Stomach (tissue), 8 donors: ENCODE measurements at regions not wholly inside any gene's neighbourhood (a gene's known extent, or its start where the extent isn't known, plus 50 kb on each side); places are given as distances from the start of the nearest gene placed in this dataset.
"Not testable (repeated sequence)": the region's sequence is repeated elsewhere in the genome, so short reads cannot be mapped to it uniquely, and the experiment has no call there.

Experiments used
- DNase-seq, 2 donors: peaks; one replicate each; pipeline versions ENCODE4 v3.0.0 to v3.0.0-alpha.2; 2013 to 2019
- H3K27ac ChIP-seq, 5 donors: fragments of 200-600 bp in 4 of 5; sonication (generic) in 4 of 5; one replicate each; pipeline ENCODE4 v1.5.1; 2013 to 2019; ENCODE audit warnings: mild to moderate bottlenecking in 1 of 5, moderate library complexity in 1 of 5
- H3K27me3 ChIP-seq, 3 donors: fragments of 200-600 bp; sonication (generic); one replicate each; pipeline ENCODE4 v1.5.1; 2017 to 2019; ENCODE audit warnings: mixed run types in 1 of 3
- H3K36me3 ChIP-seq, 4 donors: fragments of 200-600 bp; sonication (generic); 1 replicate in 3 of 4; 2 replicates in 1 of 4; pipeline ENCODE4 v1.5.1; 2016 to 2019
- H3K4me1 ChIP-seq, 4 donors: fragments of 200-600 bp; sonication (generic); one replicate each; pipeline ENCODE4 v1.5.1; 2016 to 2019
- H3K4me3 ChIP-seq, 4 donors: fragments of 200-600 bp; sonication (generic) in 3 of 4; one replicate each; pipeline ENCODE4 v1.5.1; 2016 to 2019; ENCODE audit warnings: mild to moderate bottlenecking in 1 of 4
- H3K9me3 ChIP-seq, 4 donors: fragments of 200-600 bp; sonication (generic); one replicate each; pipeline ENCODE4 v1.5.1; 2016 to 2019
- CTCF ChIP-seq, 7 experiments: fragments of 450-650 bp in 4 of 7; fragments of 200-600 bp in 3 of 7; sonication (generic) in 3 of 7; IDR thresholded peaks; one replicate each; pipeline ENCODE4 v1.5.1; 2016 to 2019; ENCODE audit warnings: antibody characterized with exemption in 7 of 7, control low read depth in 2 of 7, mild to moderate bottlenecking in 1 of 7
- EP300 ChIP-seq: sonication (generic); formaldehyde crosslinking; IDR thresholded peaks from one replicate; pipeline ENCODE4 v1.6.1; 2017; ENCODE audit warnings: antibody characterized with exemption
- POLR2A ChIP-seq, 4 donors: fragments of 450-650 bp; IDR thresholded peaks; one replicate each; pipeline ENCODE4 v1.6.1; 2016; ENCODE audit warnings: antibody characterized with exemption in 4 of 4, control low read depth in 2 of 4, mild to moderate bottlenecking in 1 of 4, moderate library complexity in 1 of 4
- POLR2AphosphoS5 ChIP-seq, 3 donors: sonication (generic); formaldehyde crosslinking; IDR thresholded peaks; one replicate each; pipeline ENCODE4 v1.6.1; 2016; ENCODE audit warnings: antibody characterized with exemption in 3 of 3
- WGBS, 5 donors: extraction: QIAGEN DNeasy Blood & Tissue Kit in 3 of 5; methylation state at CpG; one replicate each; pipeline versions ENCODE4 v1.1.5 to v1.1.7; 2013 to 2018; 5-methylcytosine and 5-hydroxymethylcytosine counted together
- intact Hi-C: fragments of 100-400 bp; cut with DNase I; formaldehyde crosslinking; loops from one replicate; pipeline ENCODE4 v1.15.1; 2023; ENCODE audit warnings: low total_unique reads
- donor health status: healthy with polysubstance abuse.
- donor health status: Bipolar disorder and iron deficiency.
- donor health status: healthy.

- no peak overlapping the region for H3K27ac ChIP-seq
- intact Hi-C loops, result no loop called here
- 88 to 93% (median 90%) methylated on average over 4 of the region's 4 CpGs for WGBS, 5 donors
- no peaks in the 10 kb centered on the region for H3K4me1 ChIP-seq
- TF ChIP-seq POLR2A (IDR thresholded peaks at IDR 0.05), result no peak
- TF ChIP-seq EP300, result no peak
- TF ChIP-seq POLR2AphosphoS5 (IDR thresholded peaks at IDR 0.05), result no peak
- no peak for TF ChIP-seq CTCF (IDR thresholded peaks at IDR 0.05)
- no peaks in the 10 kb centered on the region for H3K36me3 ChIP-seq
- DNase-seq, result no peak
- H3K9me3 ChIP-seq, result no peaks in the 10 kb centered on the region
- no peaks in the 10 kb centered on the region for H3K27me3 ChIP-seq
- H3K4me3 ChIP-seq, result no peak overlapping the region
Observed at GRCh38 chr1:170807432-170807831, 127.9 kb upstream of the MROH9 start.

- H3K36me3 ChIP-seq, result no peaks in the 10 kb centered on the region
- H3K27ac ChIP-seq, result no peak overlapping the region
- TF ChIP-seq EP300, result no peak
- no peak for TF ChIP-seq POLR2AphosphoS5 (IDR thresholded peaks at IDR 0.05)
- TF ChIP-seq POLR2A (IDR thresholded peaks at IDR 0.05), result no peak
- TF ChIP-seq CTCF (IDR thresholded peaks at IDR 0.05), result no peak
- H3K4me3 ChIP-seq, result no peak overlapping the region
- intact Hi-C loops, result no loop called here
- no peaks in the 10 kb centered on the region for H3K9me3 ChIP-seq
- H3K4me1 ChIP-seq, result no peaks in the 10 kb centered on the region
- WGBS, 5 donors, result 70 to 87% (median 75%) methylated on average over 3 of the region's 3 CpGs
- no peak for DNase-seq
- no peaks in the 10 kb centered on the region for H3K27me3 ChIP-seq
Observed at GRCh38 chr1:170808216-170808885, 127.0 kb upstream of the MROH9 start.

GRCh38 chr1:170811013-170811412, 124.3 kb upstream of the MROH9 start:
- H3K9me3 ChIP-seq, H3K27ac ChIP-seq, DNase-seq, H3K36me3 ChIP-seq, intact Hi-C loops, H3K4me3 ChIP-seq, H3K27me3 ChIP-seq, H3K4me1 ChIP-seq: not testable (repeated sequence)
- 67 to 74% (median 69%) methylated on average over 6 to 7 of the region's 7 CpGs for WGBS, 5 donors

- Histone ChIP-seq H3K27ac (no peak overlapping the region), H3K36me3 (no peaks in the 10 kb centered on the region), H3K9me3 (no peaks in the 10 kb centered on the region), H3K4me1 (no peaks in the 10 kb centered on the region), H3K4me3 (no peak overlapping the region), H3K27me3 (no peaks in the 10 kb centered on the region)
- DNase-seq, result no peak
- intact Hi-C loops, result no loop called here
- TF ChIP-seq CTCF (IDR thresholded peaks at IDR 0.05), result no peak
- TF ChIP-seq EP300, result no peak
- no peak for TF ChIP-seq POLR2AphosphoS5 (IDR thresholded peaks at IDR 0.05)
- no peak for TF ChIP-seq POLR2A (IDR thresholded peaks at IDR 0.05)
- 90 to 95% (median 93%) methylated on average over 2 of the region's 2 CpGs for WGBS, 5 donors
Observed at GRCh38 chr1:170819781-170820180, 115.6 kb upstream of the MROH9 start.

- H3K27me3 ChIP-seq, result no peaks in the 10 kb centered on the region
- 51 to 72% (median 70%) methylated on average over 2 of the region's 2 CpGs for WGBS, 5 donors
- no peak for DNase-seq
- H3K9me3 ChIP-seq, result no peaks in the 10 kb centered on the region
- no peaks in the 10 kb centered on the region for H3K36me3 ChIP-seq
- no peak for TF ChIP-seq EP300
- H3K27ac ChIP-seq, result no peak overlapping the region
- no peak overlapping the region for H3K4me3 ChIP-seq
- H3K4me1 ChIP-seq, result no peaks in the 10 kb centered on the region
- intact Hi-C loops, result no loop called here
Observed at GRCh38 chr1:170823120-170823519, 112.2 kb upstream of the MROH9 start.
